Mucosa of stomach (tissue), 1 donor: ENCODE measurements at regions not wholly inside any gene's neighbourhood (a gene's known extent, or its start where the extent isn't known, plus 50 kb on each side); places are given as distances from the start of the nearest gene placed in this dataset.

Experiments
- H3K27me3 ChIP-seq: one replicate; pipeline ENCODE4 v1.7.0; 2013; ENCODE audit warnings: mild to moderate bottlenecking, low read length; ENCODE audit not compliant: control insufficient read depth, insufficient read depth
- H3K36me3 ChIP-seq: one replicate; pipeline ENCODE4 v1.7.0; 2013; ENCODE audit warnings: low read length; ENCODE audit not compliant: control insufficient read depth, insufficient read depth
- H3K4me1 ChIP-seq: one replicate; pipeline ENCODE4 v1.7.0; 2013; ENCODE audit warnings: mild to moderate bottlenecking, low read length; ENCODE audit not compliant: control insufficient read depth, insufficient read depth
- H3K4me3 ChIP-seq: one replicate; pipeline ENCODE4 v1.7.0; 2013; ENCODE audit warnings: low read length
- H3K9ac ChIP-seq: one replicate; pipeline ENCODE4 v1.7.0; 2013; ENCODE audit warnings: mild to moderate bottlenecking, low read length, moderate library complexity
- H3K9me3 ChIP-seq: one replicate; pipeline ENCODE4 v1.7.0; 2013; ENCODE audit warnings: mild to moderate bottlenecking, low read length, moderate library complexity; ENCODE audit not compliant: control insufficient read depth
- donor health status: Pancreatic carcinoma.

DNA sequence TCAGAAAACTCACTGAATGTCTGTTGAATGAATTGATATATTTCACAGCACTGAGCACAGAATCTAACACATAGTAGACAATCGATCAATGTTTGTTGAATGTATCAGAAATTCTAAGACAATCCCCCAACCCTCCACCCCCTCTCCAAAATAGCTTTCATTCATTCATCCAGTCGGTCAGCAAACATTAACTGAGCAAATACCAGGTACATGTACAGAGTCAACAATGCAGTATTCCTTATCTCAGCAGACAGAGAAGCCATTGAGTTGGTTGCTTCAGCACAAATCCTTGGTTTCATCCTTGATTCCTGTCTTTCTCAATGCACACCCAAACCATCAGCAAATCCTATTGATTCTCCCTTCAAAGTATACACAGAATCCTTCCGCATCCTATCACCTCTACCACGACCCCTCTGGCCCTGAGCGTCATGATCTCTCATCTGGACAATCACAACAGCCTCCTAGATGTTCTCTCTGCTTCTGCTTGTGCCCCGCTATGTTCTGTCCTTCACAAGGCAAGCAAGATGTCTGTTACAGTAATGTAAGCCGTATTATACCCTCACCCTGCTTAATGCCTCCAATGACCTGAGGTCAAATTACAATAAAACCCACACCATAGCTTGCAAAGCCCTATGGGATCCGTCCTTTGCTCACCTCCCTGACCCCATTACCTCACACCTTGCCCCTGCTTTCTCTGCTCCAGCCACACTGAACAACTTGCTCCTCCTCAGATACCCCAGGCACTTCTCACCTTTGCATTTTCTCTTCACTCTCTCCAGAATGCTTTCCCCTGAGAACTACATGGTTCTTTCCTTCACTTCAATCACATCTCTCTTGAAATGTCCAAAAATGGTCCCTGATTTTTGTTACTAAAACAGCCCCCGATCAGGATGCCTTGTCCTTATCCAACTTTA lies 738.1 kb upstream of the TBX3 start:
- no peaks in the 10 kb centered on the region for H3K9me3 ChIP-seq
- H3K27me3 ChIP-seq: no peaks in the 10 kb centered on the region
- H3K9ac ChIP-seq: no peak overlapping the region
- H3K36me3 ChIP-seq: no peaks in the 10 kb centered on the region
- H3K4me3 ChIP-seq: no peak overlapping the region
- peaks cover 29% of the 10 kb centered on the region for H3K4me1 ChIP-seq

GRCh38 chr12:115421350-115421749 lies 737.4 kb upstream of the TBX3 start:
- Histone ChIP-seq H3K4me1 (peaks cover 29% of the 10 kb centered on the region), H3K9me3 (no peaks in the 10 kb centered on the region), H3K4me3 (no peak overlapping the region), H3K9ac (no peak overlapping the region), H3K36me3 (no peaks in the 10 kb centered on the region), H3K27me3 (no peaks in the 10 kb centered on the region)

DNA sequence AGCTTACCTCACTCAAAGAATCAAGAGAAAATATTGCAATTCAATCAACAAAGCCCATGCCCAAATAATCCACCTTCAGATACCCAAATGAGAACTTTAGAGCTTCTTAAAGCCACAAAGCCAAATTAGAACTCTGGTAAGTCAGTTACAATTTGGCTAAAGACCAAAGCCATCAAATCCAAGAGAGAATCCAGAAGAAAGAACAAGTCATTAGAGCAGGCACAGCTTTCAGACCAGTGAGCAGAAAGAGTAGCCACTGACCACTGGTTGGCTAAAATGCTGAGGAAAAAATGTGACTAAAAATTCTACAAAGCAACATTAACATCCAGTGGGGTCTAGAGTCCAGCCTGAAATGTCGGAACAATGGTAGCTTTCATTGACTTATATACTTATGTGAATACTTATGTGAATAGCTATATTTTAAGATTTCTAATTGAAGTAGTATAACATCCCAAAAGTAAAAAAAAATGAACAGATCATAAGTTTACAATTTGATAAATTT lies 735.2 kb upstream of the TBX3 start:
- H3K4me1 ChIP-seq: peaks cover 29% of the 10 kb centered on the region
- no peaks in the 10 kb centered on the region for H3K27me3 ChIP-seq
- no peak overlapping the region for H3K9ac ChIP-seq
- H3K9me3 ChIP-seq: no peaks in the 10 kb centered on the region
- no peak overlapping the region for H3K4me3 ChIP-seq
- no peaks in the 10 kb centered on the region for H3K36me3 ChIP-seq

- Histone ChIP-seq H3K9ac (no peak overlapping the region), H3K4me1 (peaks cover 17% of the 10 kb centered on the region), H3K4me3 (no peak overlapping the region), H3K27me3 (no peaks in the 10 kb centered on the region), H3K36me3 (no peaks in the 10 kb centered on the region), H3K9me3 (no peaks in the 10 kb centered on the region)
Measured at GRCh38 chr12:115417610-115418009, 733.6 kb upstream of the TBX3 start.

- Histone ChIP-seq H3K36me3 (no peaks in the 10 kb centered on the region), H3K9ac (no peak overlapping the region), H3K27me3 (no peaks in the 10 kb centered on the region), H3K9me3 (no peaks in the 10 kb centered on the region), H3K4me1 (peaks cover 9% of the 10 kb centered on the region), H3K4me3 (no peak overlapping the region)
Measured at GRCh38 chr12:115416869-115417268, 732.9 kb upstream of the TBX3 start.

DNA sequence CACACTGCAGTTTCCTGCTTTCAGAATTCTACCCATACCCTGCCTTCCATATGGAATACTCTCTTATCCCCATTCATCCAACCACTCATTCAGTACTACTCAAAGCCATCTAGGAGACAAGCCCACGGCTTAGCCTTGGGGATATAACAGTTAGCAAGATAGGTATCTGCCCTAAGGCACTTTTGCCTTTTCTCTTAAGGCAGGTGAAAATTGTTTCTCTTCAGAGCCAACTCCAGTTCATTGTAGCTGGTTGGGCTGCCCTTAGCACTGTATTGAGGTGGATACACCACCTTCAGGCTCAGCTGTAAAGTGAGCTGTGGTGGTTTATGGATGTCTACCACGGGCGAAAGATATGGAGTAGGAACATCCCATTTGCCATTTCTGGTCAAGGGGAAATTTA lies 729.7 kb upstream of the TBX3 start:
- no peaks in the 10 kb centered on the region for H3K27me3 ChIP-seq
- no peak overlapping the region for H3K9ac ChIP-seq
- no peaks in the 10 kb centered on the region for H3K36me3 ChIP-seq
- no peaks in the 10 kb centered on the region for H3K9me3 ChIP-seq
- no peak overlapping the region for H3K4me3 ChIP-seq
- H3K4me1 ChIP-seq: no peaks in the 10 kb centered on the region

DNA sequence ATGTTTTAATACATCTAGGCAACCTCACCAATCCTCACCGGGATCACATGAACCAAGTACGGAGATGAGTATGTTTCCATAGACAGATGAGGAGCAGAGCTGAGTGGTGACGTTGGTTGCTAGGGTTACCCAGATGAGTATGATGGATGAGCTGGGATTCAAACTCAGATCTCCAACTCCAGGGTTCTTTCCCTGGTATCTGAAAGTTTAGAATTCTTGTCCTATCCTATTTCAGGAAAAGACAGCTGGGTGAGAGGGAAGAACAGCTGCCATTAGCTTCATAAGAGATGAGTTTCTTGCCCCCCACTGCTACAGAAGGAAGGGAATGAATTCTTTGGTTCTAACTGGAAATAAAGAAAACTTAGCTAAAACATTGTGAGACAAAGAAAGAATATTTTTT lies 728.9 kb upstream of the TBX3 start:
- Histone ChIP-seq H3K4me1 (no peaks in the 10 kb centered on the region), H3K9ac (no peak overlapping the region), H3K27me3 (no peaks in the 10 kb centered on the region), H3K4me3 (no peak overlapping the region), H3K36me3 (no peaks in the 10 kb centered on the region), H3K9me3 (no peaks in the 10 kb centered on the region)

GRCh38 chr12:115411121-115411520 lies 727.1 kb upstream of the TBX3 start:
- no peaks in the 10 kb centered on the region for H3K4me1 ChIP-seq
- H3K9me3 ChIP-seq: no peaks in the 10 kb centered on the region
- H3K9ac ChIP-seq: no peak overlapping the region

DNA sequence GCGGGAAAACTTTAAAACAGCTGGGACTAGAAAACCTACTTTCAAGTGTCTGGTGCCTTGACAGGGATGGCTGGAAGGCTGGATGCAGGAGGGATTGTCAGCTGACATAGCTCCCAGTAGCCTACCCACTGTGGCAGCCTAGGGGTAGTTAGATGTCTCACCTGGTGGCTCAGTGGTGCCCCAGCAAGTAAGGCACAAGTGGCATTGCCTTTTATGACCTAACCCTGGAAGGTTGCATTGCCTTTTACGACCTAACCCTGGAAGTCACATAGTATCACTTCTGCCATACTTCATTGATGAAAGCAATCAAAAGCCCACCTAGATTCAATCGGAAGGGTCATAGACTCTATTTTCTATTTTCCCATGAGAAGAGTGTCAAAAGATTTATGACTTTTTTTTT lies 724.7 kb upstream of the TBX3 start:
- Histone ChIP-seq H3K36me3 (no peaks in the 10 kb centered on the region), H3K9me3 (no peaks in the 10 kb centered on the region), H3K4me1 (no peaks in the 10 kb centered on the region), H3K9ac (no peak overlapping the region), H3K4me3 (no peak overlapping the region), H3K27me3 (no peaks in the 10 kb centered on the region)

More at GRCh38 chr12:115411121-115411520, 727.1 kb upstream of the TBX3 start:
- Histone ChIP-seq H3K4me3 (no peak overlapping the region), H3K27me3 (no peaks in the 10 kb centered on the region), H3K36me3 (no peaks in the 10 kb centered on the region)

- H3K9ac ChIP-seq: no peak overlapping the region
- no peaks in the 10 kb centered on the region for H3K27me3 ChIP-seq
- H3K9me3 ChIP-seq: no peaks in the 10 kb centered on the region
- no peaks in the 10 kb centered on the region for H3K4me1 ChIP-seq
- no peaks in the 10 kb centered on the region for H3K36me3 ChIP-seq
- H3K4me3 ChIP-seq: no peak overlapping the region
Measured at GRCh38 chr12:115407723-115408122, 723.7 kb upstream of the TBX3 start.

DNA sequence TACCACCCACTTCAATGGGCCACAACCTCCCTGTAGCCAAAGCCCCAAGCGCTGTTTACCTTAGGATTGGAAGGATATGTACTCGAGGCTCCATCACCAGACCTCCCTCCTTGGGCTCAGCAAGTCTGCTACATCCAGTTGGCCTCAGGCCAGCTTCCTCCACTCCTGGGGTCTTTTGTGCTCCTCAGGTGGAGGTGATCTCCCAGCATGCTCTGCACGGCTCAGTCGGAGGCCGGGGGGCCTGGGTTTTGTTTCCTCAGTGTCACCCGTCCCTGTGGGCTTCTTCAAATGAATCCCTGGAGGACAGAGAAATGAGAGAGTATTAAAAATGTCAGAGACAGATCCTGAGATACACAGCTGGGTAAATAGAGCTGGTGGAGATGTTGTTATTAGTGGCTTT lies 723.1 kb upstream of the TBX3 start:
- H3K9me3 ChIP-seq: no peaks in the 10 kb centered on the region

DNA sequence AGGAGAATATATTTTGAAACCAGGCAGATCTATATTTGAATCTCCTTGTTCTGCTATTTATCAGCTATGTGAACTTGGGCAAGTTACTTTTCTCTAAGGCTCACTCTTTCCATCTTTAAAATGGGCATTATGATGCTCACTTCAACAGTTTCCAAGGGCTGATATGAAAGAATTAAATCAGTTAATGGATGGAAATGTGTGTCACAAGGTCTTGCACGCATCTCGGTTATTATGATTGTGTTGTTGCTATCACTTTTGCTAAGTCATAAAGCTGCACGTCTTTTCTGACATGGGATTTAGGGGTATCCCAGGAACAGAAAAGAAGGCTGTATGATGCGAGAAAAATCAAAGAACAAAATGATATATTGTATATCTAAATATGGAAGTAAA lies 721.5 kb upstream of the TBX3 start:
- Histone ChIP-seq H3K36me3 (no peaks in the 10 kb centered on the region), H3K4me3 (no peak overlapping the region), H3K27me3 (no peaks in the 10 kb centered on the region), H3K9ac (no peak overlapping the region), H3K9me3 (no peaks in the 10 kb centered on the region), H3K4me1 (no peaks in the 10 kb centered on the region)

More for the DNA sequence above, 723.1 kb upstream of the TBX3 start:
- Histone ChIP-seq H3K36me3 (no peaks in the 10 kb centered on the region), H3K9ac (no peak overlapping the region), H3K4me1 (no peaks in the 10 kb centered on the region), H3K27me3 (no peaks in the 10 kb centered on the region), H3K4me3 (no peak overlapping the region)
